ENCODE measurements at regions not wholly inside any gene's neighbourhood (a gene's known extent, or its start where the extent isn't known, plus 50 kb on each side); places are given as distances from the start of the nearest gene placed in this dataset.

DNA sequence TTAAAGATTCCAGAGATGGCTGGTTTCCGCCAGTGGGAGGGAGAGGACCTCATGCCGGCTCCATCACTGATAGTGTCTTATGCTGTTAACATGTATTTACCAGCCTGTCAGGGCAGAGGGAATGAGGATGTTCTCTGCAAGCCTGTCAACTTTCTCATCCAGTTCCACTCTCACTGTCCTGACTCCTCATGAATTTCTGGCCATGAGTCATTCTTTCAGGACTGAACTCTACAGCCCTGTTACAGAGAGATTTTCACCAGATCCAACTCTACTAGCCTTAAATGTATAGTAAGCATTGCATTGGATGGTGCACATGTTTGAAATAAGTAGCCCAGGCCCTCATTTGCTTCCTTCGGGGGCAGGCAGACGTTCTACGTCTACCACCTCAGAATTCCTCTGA, 387.7 kb downstream of the TMEM135 start:
- no peak for TF ChIP-seq CTCF (IDR thresholded peaks at IDR 0.05)
- no peak for TF ChIP-seq POLR2A (IDR thresholded peaks at IDR 0.05)

Measured in Peyer's patch (tissue), 4 donors.